GM12874 (cell line): ENCODE measurements at regions not wholly inside any gene's neighbourhood (a gene's known extent, or its start where the extent isn't known, plus 50 kb on each side); places are given as distances from the start of the nearest gene placed in this dataset.

Experiments used
- TF ChIP-seq, protein P1 (sequence below): IDR thresholded peaks from 2 replicates; pipeline ENCODE4 v1.5.1; 2011; ENCODE audit warnings: low read depth, mild to moderate bottlenecking, control low read depth, low read length, moderate library complexity; ENCODE audit not compliant: insufficient read depth

DNA sequence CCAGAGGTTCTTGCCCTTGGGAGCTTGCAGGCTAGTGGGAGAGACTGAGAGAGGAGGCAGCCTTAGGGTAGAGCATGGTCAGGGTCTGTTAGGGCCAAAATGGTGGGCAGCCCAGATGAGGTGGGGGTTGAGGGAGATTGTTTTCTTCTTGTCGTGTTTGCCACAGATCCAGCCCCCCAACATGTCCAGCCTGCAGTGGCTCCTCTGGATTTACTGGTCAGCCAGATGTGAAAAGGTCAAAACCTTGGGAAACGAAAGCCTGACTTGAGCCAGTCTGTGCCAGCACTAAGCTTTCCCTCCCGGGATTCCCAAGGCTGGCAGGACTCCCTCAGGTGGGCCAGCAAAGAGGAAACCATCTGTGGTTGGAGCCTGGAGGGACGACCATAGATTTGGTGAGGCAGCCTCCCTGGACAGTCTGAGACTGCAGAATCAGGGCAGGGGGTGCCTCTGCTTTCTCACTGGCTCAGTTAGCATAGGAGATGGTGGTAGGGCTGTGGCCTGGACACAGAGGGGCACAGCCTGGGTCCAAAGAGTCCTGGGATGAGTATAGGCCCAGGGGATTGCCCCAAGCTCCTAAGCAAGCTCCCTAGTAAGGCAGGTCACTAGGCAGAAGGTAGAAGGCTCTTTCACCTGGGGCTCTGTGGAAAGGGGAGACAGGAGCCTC is 51.2 kb upstream of the PRR23C start:
- TF ChIP-seq, protein P1, sequence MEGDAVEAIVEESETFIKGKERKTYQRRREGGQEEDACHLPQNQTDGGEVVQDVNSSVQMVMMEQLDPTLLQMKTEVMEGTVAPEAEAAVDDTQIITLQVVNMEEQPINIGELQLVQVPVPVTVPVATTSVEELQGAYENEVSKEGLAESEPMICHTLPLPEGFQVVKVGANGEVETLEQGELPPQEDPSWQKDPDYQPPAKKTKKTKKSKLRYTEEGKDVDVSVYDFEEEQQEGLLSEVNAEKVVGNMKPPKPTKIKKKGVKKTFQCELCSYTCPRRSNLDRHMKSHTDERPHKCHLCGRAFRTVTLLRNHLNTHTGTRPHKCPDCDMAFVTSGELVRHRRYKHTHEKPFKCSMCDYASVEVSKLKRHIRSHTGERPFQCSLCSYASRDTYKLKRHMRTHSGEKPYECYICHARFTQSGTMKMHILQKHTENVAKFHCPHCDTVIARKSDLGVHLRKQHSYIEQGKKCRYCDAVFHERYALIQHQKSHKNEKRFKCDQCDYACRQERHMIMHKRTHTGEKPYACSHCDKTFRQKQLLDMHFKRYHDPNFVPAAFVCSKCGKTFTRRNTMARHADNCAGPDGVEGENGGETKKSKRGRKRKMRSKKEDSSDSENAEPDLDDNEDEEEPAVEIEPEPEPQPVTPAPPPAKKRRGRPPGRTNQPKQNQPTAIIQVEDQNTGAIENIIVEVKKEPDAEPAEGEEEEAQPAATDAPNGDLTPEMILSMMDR = no peak

DNA sequence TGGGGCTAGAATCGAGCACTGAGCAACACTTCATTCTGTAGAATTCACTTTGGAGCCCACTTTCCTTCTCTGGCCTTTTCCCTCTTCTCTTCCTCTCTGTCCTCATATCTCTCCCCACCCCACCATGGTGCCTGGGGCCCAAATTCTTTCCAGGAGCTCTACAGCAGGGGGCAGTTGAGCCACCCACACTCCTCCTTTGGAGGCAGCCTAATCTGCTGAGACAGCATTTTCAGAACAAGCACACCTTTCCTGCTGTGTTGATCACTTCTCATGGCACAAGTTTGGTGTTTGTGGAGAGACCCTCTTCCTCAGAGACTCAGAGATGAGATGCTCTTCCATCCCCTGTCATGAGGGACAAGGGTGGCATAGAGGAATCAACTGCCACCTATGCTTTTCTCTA is 52.0 kb upstream of the PRR23C start:
- TF ChIP-seq, protein P1 = no peak

DNA sequence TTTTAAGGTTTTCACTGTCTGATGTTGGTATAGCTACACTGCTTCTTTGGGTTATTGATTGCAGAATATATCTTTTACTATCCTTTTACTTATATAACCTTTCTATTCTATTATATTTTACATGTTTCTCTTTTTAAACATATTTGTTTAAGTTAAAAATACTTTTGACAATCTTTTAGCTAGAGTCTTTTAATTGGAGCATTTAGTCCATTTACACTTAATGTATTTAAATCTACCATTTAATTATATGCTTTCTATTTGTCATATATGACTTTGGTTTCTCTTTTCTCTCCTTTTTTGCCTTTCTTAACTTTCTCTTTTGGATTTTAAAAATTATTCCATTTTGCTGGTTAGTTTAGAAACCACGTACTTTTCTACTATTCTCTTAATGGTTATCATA is 53.7 kb upstream of the PRR23C start:
- TF ChIP-seq, protein P1 = no peak

DNA sequence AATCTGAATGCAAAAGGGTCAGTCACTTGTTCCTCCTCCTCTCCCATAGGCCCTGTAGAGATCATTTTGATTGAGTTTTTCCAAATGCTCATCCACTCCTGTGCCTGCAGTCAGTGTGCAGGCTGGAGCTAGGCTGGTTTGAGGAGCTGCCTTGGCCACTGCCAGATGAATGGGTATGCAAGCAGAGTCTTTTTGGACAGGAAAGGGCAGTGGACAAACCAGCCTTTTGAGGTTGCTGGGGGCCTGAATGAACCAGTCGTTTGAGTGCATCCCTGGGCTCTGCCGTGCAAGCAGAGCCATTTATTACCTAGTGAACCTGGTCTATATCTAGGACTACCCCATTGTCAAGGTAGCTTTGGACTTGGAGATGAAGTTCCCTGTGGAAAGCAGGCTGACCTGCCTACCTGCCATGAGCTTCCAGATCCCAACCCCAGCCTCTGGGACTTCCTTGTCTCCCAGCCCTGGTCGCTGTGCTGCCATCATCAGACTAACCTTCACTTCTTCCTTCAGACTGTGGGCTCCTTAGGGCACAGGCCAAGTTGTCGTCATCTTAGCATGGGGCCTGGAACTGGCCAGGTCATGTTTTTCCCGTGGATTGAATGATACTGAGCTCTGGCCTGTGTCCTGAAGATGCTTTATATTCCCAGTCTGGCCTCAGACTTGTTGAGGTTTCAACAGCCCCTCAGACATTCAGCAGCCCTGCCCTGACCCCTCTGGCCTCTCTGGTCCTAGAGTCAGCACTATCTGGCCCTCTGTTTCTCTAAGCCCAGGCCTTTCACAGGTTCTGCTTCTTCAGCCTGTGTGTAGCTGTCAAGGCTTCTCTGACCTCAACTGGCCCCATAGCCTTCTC is 55.5 kb upstream of the PRR23C start:
- TF ChIP-seq, protein P1 = no peak

DNA sequence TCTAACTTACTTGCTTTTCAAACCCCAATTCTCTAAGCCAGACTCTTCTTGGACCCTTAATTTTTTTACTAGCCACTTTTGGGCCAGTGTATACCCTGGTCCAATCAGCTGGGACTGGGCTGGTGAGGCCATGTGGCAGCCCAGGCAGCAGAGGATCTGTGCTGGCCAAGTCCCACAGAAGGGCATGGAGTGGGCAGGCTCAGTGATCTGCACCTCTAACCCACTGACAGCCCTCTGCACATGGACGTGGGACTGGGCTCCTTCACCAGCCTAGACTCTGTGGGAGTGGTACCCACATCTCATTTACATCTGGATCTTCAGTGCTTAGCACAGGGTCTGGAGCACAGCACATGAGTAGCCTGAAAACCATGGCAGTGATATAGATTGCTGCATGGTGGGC is 56.1 kb upstream of the PRR23C start:
- TF ChIP-seq, protein P1 = no peak

DNA sequence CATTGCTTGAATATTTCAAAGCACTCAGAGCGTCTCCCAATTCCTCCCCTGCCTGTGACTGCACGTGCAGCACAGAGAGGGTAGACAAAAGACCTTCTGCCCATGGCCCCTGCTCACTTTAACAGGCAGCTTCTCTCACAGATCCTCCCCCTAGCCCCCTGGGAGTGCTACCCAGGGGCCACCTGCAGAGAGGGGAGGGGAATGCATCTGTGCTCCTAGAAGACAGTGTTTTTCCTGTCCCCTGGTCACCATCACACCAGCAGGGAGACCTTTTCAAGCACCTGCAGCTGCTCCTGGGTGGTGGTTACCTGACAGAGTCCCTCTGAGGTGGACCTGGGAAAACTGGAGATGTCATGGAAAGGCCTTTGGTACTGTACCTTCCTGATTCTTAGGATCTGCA is 56.7 kb upstream of the PRR23C start:
- TF ChIP-seq, protein P1 = no peak

DNA sequence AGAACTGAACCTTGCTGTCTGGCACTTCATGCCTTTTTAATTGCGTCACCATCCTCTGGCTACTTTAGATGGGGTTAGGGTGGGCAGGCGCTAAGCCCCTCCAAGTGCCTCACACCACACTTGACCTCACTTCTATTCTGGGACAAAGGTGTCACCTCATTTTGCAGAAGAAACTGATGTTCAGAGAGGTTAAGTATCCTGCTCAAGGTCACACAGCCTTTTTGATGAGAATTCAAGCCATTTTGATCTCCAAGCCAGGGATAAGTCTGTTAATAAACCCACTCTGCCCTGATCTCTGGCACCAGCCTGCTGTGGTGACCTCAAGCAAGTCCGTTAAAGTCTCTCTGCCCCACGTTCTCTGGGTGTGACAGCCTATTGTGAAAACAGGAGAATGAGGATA is 58.8 kb upstream of the PRR23C start:
- TF ChIP-seq, protein P1 = no peak
